ENCODE measurements at regions not wholly inside any gene's neighbourhood (a gene's known extent, or its start where the extent isn't known, plus 50 kb on each side); places are given as distances from the start of the nearest gene placed in this dataset.

- no peak for DNase-seq
These were observed 93.8 kb downstream of the GLRX3 start for GRCh38 chr10:130230036-130230435.

- DNase-seq = no peak
These were observed 94.4 kb downstream of the GLRX3 start for GRCh38 chr10:130230611-130231010.

- no peak for DNase-seq
These were observed 95.1 kb downstream of the GLRX3 start for GRCh38 chr10:130231251-130231741.

- DNase-seq = no peak
These were observed 96.2 kb downstream of the GLRX3 start for GRCh38 chr10:130232166-130233034.

GRCh38 chr10:130233035-130233360, 96.8 kb downstream of the GLRX3 start:
- DNase-seq = no peak

- DNase-seq = no peak
These were observed 97.2 kb downstream of the GLRX3 start for GRCh38 chr10:130233426-130233825.

- no peak for DNase-seq
These were observed 98.2 kb downstream of the GLRX3 start for GRCh38 chr10:130234171-130234965.

GRCh38 chr10:130236711-130237110, 100.5 kb downstream of the GLRX3 start:
- DNase-seq = no peak

- DNase-seq = no peak
These were observed 104.2 kb downstream of the GLRX3 start for GRCh38 chr10:130240409-130240808.

- DNase-seq = no peak
These were observed 106.3 kb downstream of the GLRX3 start for GRCh38 chr10:130242513-130242912.

GRCh38 chr10:130243015-130243414, 106.8 kb downstream of the GLRX3 start:
- DNase-seq = no peak

GRCh38 chr10:130244031-130244927, 108.1 kb downstream of the GLRX3 start:
- no peak for DNase-seq

- DNase-seq = no peak
These were observed 108.8 kb downstream of the GLRX3 start for GRCh38 chr10:130244928-130245495.

GRCh38 chr10:130246113-130246512, 109.9 kb downstream of the GLRX3 start:
- no peak for DNase-seq

GRCh38 chr10:130250127-130250526, 113.9 kb downstream of the GLRX3 start:
- no peak for DNase-seq

GRCh38 chr10:130251766-130252165, 115.6 kb downstream of the GLRX3 start:
- no peak for DNase-seq

GRCh38 chr10:130254243-130254642, 118.1 kb downstream of the GLRX3 start:
- DNase-seq = no peak

- DNase-seq = no peak
These were observed 118.5 kb downstream of the GLRX3 start for GRCh38 chr10:130254662-130255061.

- no peak for DNase-seq
These were observed 119.6 kb downstream of the GLRX3 start for GRCh38 chr10:130255777-130256176.

- no peak for DNase-seq
These were observed 121.7 kb downstream of the GLRX3 start for GRCh38 chr10:130257897-130258296.

GRCh38 chr10:130259380-130259779, 123.2 kb downstream of the GLRX3 start:
- no peak for DNase-seq

GRCh38 chr10:130261306-130261705, 125.1 kb downstream of the GLRX3 start:
- no peak for DNase-seq

- no peak for DNase-seq
These were observed 125.6 kb downstream of the GLRX3 start for GRCh38 chr10:130261766-130262165.
